ENCODE measurements at regions not wholly inside any gene's neighbourhood (a gene's known extent, or its start where the extent isn't known, plus 50 kb on each side); places are given as distances from the start of the nearest gene placed in this dataset.

DNA sequence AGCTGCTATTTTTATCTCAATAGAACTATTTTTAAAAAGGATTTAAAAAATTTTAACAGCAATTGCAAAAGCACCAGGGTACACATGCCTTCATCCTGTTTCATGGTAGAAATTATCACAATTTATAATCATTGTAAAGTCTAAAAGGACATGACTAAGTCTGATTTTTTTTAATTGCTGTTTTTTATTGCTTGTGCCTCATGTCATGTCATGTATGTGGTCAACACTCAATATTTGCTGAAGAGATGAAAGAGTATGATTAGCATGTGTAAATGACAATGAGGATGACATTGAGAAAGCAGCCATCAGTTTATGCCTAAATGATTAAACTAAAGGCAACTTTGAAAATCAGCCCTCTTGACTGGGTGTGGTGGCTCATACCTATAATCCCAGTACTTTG, 74.8 kb downstream of the GPR37 start:
- Histone ChIP-seq H4K91ac (replicated peaks; ENCODE audit: insufficient read length, low read length) (no peak overlapping the region), H3K56ac (replicated peaks; ENCODE audit: insufficient read length, low read depth, low read length) (no peak overlapping the region), H3K36me3 (ENCODE audit: control insufficient read depth in 2 of 4, insufficient read depth in 4 of 4, low read length in 3 of 4) (no peaks in the 10 kb centered on the region), H2BK15ac (ENCODE audit: low read length) (no peak overlapping the region), H3K14ac (ENCODE audit: insufficient read length) (no peak overlapping the region), H3K23me2 (ENCODE audit: low read depth, low read length) (no peaks in the 10 kb centered on the region; the same call in 1 of the 2 replicates), H3K79me2 (ENCODE audit: control insufficient read depth in 1 of 2, insufficient read depth in 2 of 2, low read length in 2 of 2) (no peaks in the 10 kb centered on the region), H3K79me1 (ENCODE audit: low read depth, low read length) (no peaks in the 10 kb centered on the region), H3K18ac (ENCODE audit: extremely low read depth, low read length) (no peak overlapping the region), H2BK120ac (replicated peaks; ENCODE audit: low read depth, low read length) (no peak overlapping the region), H4K8ac (ENCODE audit: extremely low read depth, insufficient read depth, low read length) (no peak overlapping the region), H2BK20ac (ENCODE audit: low read length) (no peak overlapping the region), H3K4ac (replicated peaks; ENCODE audit: insufficient read length, low read depth, low read length) (no peak overlapping the region), H4K20me1 (replicated peaks in 1 of 2; ENCODE audit: control insufficient read depth in 1 of 2, insufficient read depth in 2 of 2, low read length in 2 of 2) (no peaks in the 10 kb centered on the region), H3K4me1 (replicated peaks in 1 of 4; ENCODE audit: control insufficient read depth in 3 of 4, insufficient read depth in 4 of 4, low read length in 3 of 4) (no peaks in the 10 kb centered on the region), H2AFZ (ENCODE audit: low read length) (no peak overlapping the region), H3K4me3 (ENCODE audit: extremely low read depth in 1 of 4, insufficient read depth in 2 of 4, low read depth in 3 of 4, low read length in 4 of 4) (no peak overlapping the region), H3K9me3 (ENCODE audit: insufficient read depth in 2 of 2, low read depth in 1 of 2, low read length in 1 of 2) (no peaks in the 10 kb centered on the region), H3K9ac (replicated peaks in 1 of 4; ENCODE audit: extremely low read depth in 1 of 4, low read depth in 3 of 4, low read length in 3 of 4) (no peak overlapping the region), H2BK5ac (ENCODE audit: low read depth, low read length) (no peak overlapping the region), H3K27ac (ENCODE audit: low read depth, low read length) (no peak overlapping the region), H3K27me3 (replicated peaks in 1 of 4; ENCODE audit: control insufficient read depth in 3 of 4, extremely low read depth in 1 of 4, insufficient read depth in 3 of 4, low read length in 3 of 4) (no peaks in the 10 kb centered on the region), H3K23ac (ENCODE audit: insufficient read length) (no peak overlapping the region), H2AK5ac (ENCODE audit: low read depth, low read length) (no peak overlapping the region), H3K4me2 (ENCODE audit: insufficient read depth in 1 of 2, low read depth in 2 of 2, low read length in 2 of 2) (no peak overlapping the region), H2BK12ac (ENCODE audit: low read depth, low read length) (no peak overlapping the region), H4K5ac (ENCODE audit: insufficient read length, low read depth, low read length) (no peak overlapping the region)
- ChIA-PET POLR2A (ENCODE audit: partially characterized antibody) (no interaction called here), CTCF (ENCODE audit: partially characterized antibody) (no interaction called here)
- TF ChIP-seq EP300 (IDR thresholded peaks at IDR 0.05; ENCODE audit: borderline replicate concordance in 1 of 2, low read depth in 2 of 2, low read length in 2 of 2): no peak
- TF ChIP-seq TAF7 (optimal IDR thresholded peaks at IDR 0.05; ENCODE audit: borderline replicate concordance, low read depth, low read length): no peak
- no peak for TF ChIP-seq BRCA1 (IDR thresholded peaks at IDR 0.05; ENCODE audit: low read depth, low read length)
- no peak for TF ChIP-seq POLR2A (IDR thresholded peaks at IDR 0.05; ENCODE audit: control extremely low read depth in 1 of 2, low read depth in 2 of 2, low read length in 2 of 2)
- no peak for TF ChIP-seq PHF8 (conservative IDR thresholded peaks at IDR 0.05; ENCODE audit: low read depth, low read length)
- TF ChIP-seq CTBP2 (IDR thresholded peaks at IDR 0.05; ENCODE audit: borderline replicate concordance, insufficient read depth, insufficient read length, low read length): no peak
- TF ChIP-seq TAF1 (IDR thresholded peaks at IDR 0.05; ENCODE audit: low read depth, low read length): no peak
- TF ChIP-seq POU5F1 (IDR thresholded peaks at IDR 0.05; ENCODE audit: low read depth, low read length): no peak
- TF ChIP-seq, protein P1, sequence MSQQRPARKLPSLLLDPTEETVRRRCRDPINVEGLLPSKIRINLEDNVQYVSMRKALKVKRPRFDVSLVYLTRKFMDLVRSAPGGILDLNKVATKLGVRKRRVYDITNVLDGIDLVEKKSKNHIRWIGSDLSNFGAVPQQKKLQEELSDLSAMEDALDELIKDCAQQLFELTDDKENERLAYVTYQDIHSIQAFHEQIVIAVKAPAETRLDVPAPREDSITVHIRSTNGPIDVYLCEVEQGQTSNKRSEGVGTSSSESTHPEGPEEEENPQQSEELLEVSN (IDR thresholded peaks at IDR 0.05): no peak
- TF ChIP-seq RFX5 (IDR thresholded peaks at IDR 0.05; ENCODE audit: borderline replicate concordance, low read depth, low read length): no peak
- no peak for TF ChIP-seq BACH1 (IDR thresholded peaks at IDR 0.05; ENCODE audit: low read length)
- no peak for TF ChIP-seq SIN3A (conservative IDR thresholded peaks at IDR 0.05 in 1 of 2, IDR thresholded peaks at IDR 0.05 in 1 of 2; ENCODE audit: low read depth in 1 of 2, low read length in 2 of 2)
- no peak for TF ChIP-seq FOSL1 (IDR thresholded peaks at IDR 0.05; ENCODE audit: insufficient read depth, low read depth, low read length)
- no peak for TF ChIP-seq BCL11A (IDR thresholded peaks at IDR 0.05; ENCODE audit: low read depth in 2 of 2, low read length in 2 of 2)
- no peak for TF ChIP-seq KDM4A (IDR thresholded peaks at IDR 0.05; ENCODE audit: low read depth, low read length, severe bottlenecking)
- DNase-seq (ENCODE audit: low read depth in 1 of 2, low spot score in 2 of 2) (no peak), FAIRE-seq (no peak)
